Endodermal cell (in vitro differentiated cells): ENCODE measurements at regions not wholly inside any gene's neighbourhood (a gene's known extent, or its start where the extent isn't known, plus 50 kb on each side); places are given as distances from the start of the nearest gene placed in this dataset.

Experiments
- DNase-seq: peaks from one replicate; pipeline ENCODE4 v3.0.0-alpha.2; 2017
- H3K27ac ChIP-seq: 2 replicates; pipeline ENCODE4 v1.5.1; 2013; ENCODE audit warnings: mild to moderate bottlenecking, low read depth, low read length, moderate library complexity
- H3K27me3 ChIP-seq: 2 replicates; pipeline ENCODE4 v1.6.1; 2013; ENCODE audit warnings: mild to moderate bottlenecking, low read length, moderate library complexity; ENCODE audit not compliant: insufficient read depth, control insufficient read depth, poor library complexity, severe bottlenecking
- H3K36me3 ChIP-seq: 2 replicates; pipeline ENCODE4 v1.7.0; 2013; ENCODE audit warnings: mild to moderate bottlenecking, low read length, moderate library complexity; ENCODE audit not compliant: control insufficient read depth, insufficient read depth
- H3K4me1 ChIP-seq: one replicate; pipeline ENCODE4 v1.7.0; 2013; ENCODE audit warnings: low read length; ENCODE audit not compliant: control insufficient read depth, insufficient read depth
- H3K4me3 ChIP-seq: 2 replicates; pipeline ENCODE4 v1.5.1; 2013; ENCODE audit warnings: mild to moderate bottlenecking, low read length, moderate library complexity
- H3K9ac ChIP-seq: 2 replicates; pipeline ENCODE4 v1.6.1; 2013; ENCODE audit warnings: mild to moderate bottlenecking, low read length, moderate library complexity; ENCODE audit not compliant: poor library complexity, severe bottlenecking; ENCODE audit errors: extremely low read depth
- H3K9me3 ChIP-seq: 2 replicates; pipeline ENCODE4 v1.6.1; 2013; ENCODE audit warnings: mild to moderate bottlenecking, low read length, moderate library complexity; ENCODE audit not compliant: control insufficient read depth
- H3K27ac Mint-ChIP-seq: 2 replicates; pipeline ENCODE4 v1.8.0; 2020; ENCODE audit warnings: mixed read lengths
- H3K27me3 Mint-ChIP-seq: 2 replicates; pipeline ENCODE4 v1.8.0; 2021; ENCODE audit warnings: mild to moderate bottlenecking, mixed read lengths; ENCODE audit not compliant: insufficient read depth
- H3K36me3 Mint-ChIP-seq: 2 replicates; pipeline ENCODE4 v1.8.0; 2020; ENCODE audit warnings: low read depth, mixed read lengths
- H3K4me1 Mint-ChIP-seq: 2 replicates; pipeline ENCODE4 v1.8.0; 2020; ENCODE audit warnings: mixed read lengths
- H3K4me3 Mint-ChIP-seq: 2 replicates; pipeline ENCODE4 v1.8.0; 2020; ENCODE audit warnings: mild to moderate bottlenecking, moderate library complexity, mixed read lengths
- H3K9me3 Mint-ChIP-seq: 2 replicates; pipeline ENCODE4 v1.8.0; 2020; ENCODE audit warnings: mild to moderate bottlenecking, mixed read lengths
- CTCF ChIP-seq: fragments of 200-600 bp; sonication (generic); conservative IDR thresholded peaks from 2 replicates; pipeline ENCODE4 v1.5.0; 2021; ENCODE audit warnings: antibody characterized with exemption, mild to moderate bottlenecking
- WGBS, 2 experiments: methylation state at CpG; one replicate each; pipeline versions ENCODE4 v1.1.5 to v1.1.7; 2013; ENCODE audit warnings: missing lambda C conversion rate in 2 of 2, mixed read lengths in 1 of 2; ENCODE audit not compliant: insufficient coverage in 1 of 2, insufficient read length in 1 of 2; 5-methylcytosine and 5-hydroxymethylcytosine counted together

GRCh38 chr10:117863771-117864170 lies 183.0 kb downstream of the RAB11FIP2 start:
- H3K9ac ChIP-seq = no peak overlapping the region

GRCh38 chr10:117865945-117866344 lies 180.8 kb downstream of the RAB11FIP2 start:
- no peak overlapping the region for H3K4me3 ChIP-seq
- no peaks in the 10 kb centered on the region for H3K9me3 ChIP-seq
- no peak overlapping the region for H3K4me3 Mint-ChIP-seq
- H3K27me3 Mint-ChIP-seq = peaks cover 31% of the 10 kb centered on the region
- H3K4me1 Mint-ChIP-seq = peaks cover 7% of the 10 kb centered on the region
- WGBS, 2 experiments = 83 to 95% methylated on average over 1 to 3 of the region's 4 CpGs
- no peaks in the 10 kb centered on the region for H3K36me3 ChIP-seq
- peaks cover 9% of the 10 kb centered on the region for H3K27me3 ChIP-seq
- no peak for DNase-seq
- no peak overlapping the region for H3K9ac ChIP-seq
- no peak overlapping the region for H3K27ac ChIP-seq
- H3K36me3 Mint-ChIP-seq = no peaks in the 10 kb centered on the region
- no peaks in the 10 kb centered on the region for H3K4me1 ChIP-seq
- no peak for TF ChIP-seq CTCF
- H3K27ac Mint-ChIP-seq = no peak overlapping the region
- H3K9me3 Mint-ChIP-seq = no peaks in the 10 kb centered on the region

More at GRCh38 chr10:117863771-117864170, 183.0 kb downstream of the RAB11FIP2 start:
- H3K9me3 Mint-ChIP-seq = no peaks in the 10 kb centered on the region
- no peak overlapping the region for H3K27ac Mint-ChIP-seq
- H3K27me3 ChIP-seq = no peaks in the 10 kb centered on the region
- no peaks in the 10 kb centered on the region for H3K36me3 Mint-ChIP-seq
- DNase-seq = no peak
- H3K9me3 ChIP-seq = no peaks in the 10 kb centered on the region
- no peak overlapping the region for H3K4me3 Mint-ChIP-seq
- TF ChIP-seq CTCF = no peak
- H3K4me1 Mint-ChIP-seq = no peaks in the 10 kb centered on the region
- no peak overlapping the region for H3K27ac ChIP-seq
- 84 to 100% methylated on average over 1 to 2 of the region's 2 CpGs for WGBS, 2 experiments
- no peak overlapping the region for H3K4me3 ChIP-seq
- H3K4me1 ChIP-seq = no peaks in the 10 kb centered on the region
- H3K36me3 ChIP-seq = no peaks in the 10 kb centered on the region
- H3K27me3 Mint-ChIP-seq = peaks cover 25% of the 10 kb centered on the region

GRCh38 chr10:117868151-117868550 lies 178.6 kb downstream of the RAB11FIP2 start:
- H3K9me3 Mint-ChIP-seq = no peaks in the 10 kb centered on the region
- no peak for DNase-seq
- H3K27me3 Mint-ChIP-seq = peaks cover 36% of the 10 kb centered on the region
- TF ChIP-seq CTCF = no peak
- Histone ChIP-seq H3K4me3 (no peak overlapping the region), H3K9ac (no peak overlapping the region), H3K27ac (no peak overlapping the region), H3K9me3 (no peaks in the 10 kb centered on the region), H3K4me1 (no peaks in the 10 kb centered on the region), H3K27me3 (peaks cover 14% of the 10 kb centered on the region), H3K36me3 (no peaks in the 10 kb centered on the region)
- H3K36me3 Mint-ChIP-seq = no peaks in the 10 kb centered on the region
- H3K4me1 Mint-ChIP-seq = peaks cover 11% of the 10 kb centered on the region
- no peak overlapping the region for H3K4me3 Mint-ChIP-seq
- WGBS, 2 experiments = 84 to 86% methylated on average over 4 to 9 of the region's 9 CpGs
- no peak overlapping the region for H3K27ac Mint-ChIP-seq
